CD4-positive, alpha-beta memory T cell (primary cell): ENCODE measurements at regions not wholly inside any gene's neighbourhood (a gene's known extent, or its start where the extent isn't known, plus 50 kb on each side); places are given as distances from the start of the nearest gene placed in this dataset.

Experiments
- CTCF ChIA-PET: fragments of 350-600 bp; sonication (Branson Sonifier 250); formaldehyde crosslinking; loops from one replicate; lab custom pipeline; 2021; ENCODE audit warnings: inconsistent platforms; ENCODE audit not compliant: partially characterized antibody; lab: Charles Lee
- POLR2A ChIA-PET: fragments of 350-600 bp; sonication (Branson Sonifier 250); formaldehyde crosslinking; loops from one replicate; lab custom pipeline; 2021; ENCODE audit not compliant: partially characterized antibody; lab: Charles Lee
- DNase-seq, 5 donors: peaks; one replicate each; pipeline versions ENCODE4 v3.0.0 to v3.0.0-alpha.2; 2020 to 2022; ENCODE audit warnings: mixed read lengths in 1 of 5
- H3K27ac ChIP-seq: one replicate; pipeline ENCODE4 v1.7.0; 2013; ENCODE audit warnings: low read depth, low read length
- H3K27me3 ChIP-seq: 2 replicates; pipeline ENCODE4 v1.7.0; 2013; ENCODE audit warnings: mild to moderate bottlenecking, low read length, moderate library complexity; ENCODE audit not compliant: insufficient read depth
- H3K36me3 ChIP-seq: 2 replicates; pipeline ENCODE4 v1.7.0; 2013; ENCODE audit warnings: mild to moderate bottlenecking, low read length, moderate library complexity; ENCODE audit not compliant: insufficient read depth
- H3K4me1 ChIP-seq: 2 replicates; pipeline ENCODE4 v1.7.0; 2013; ENCODE audit warnings: mild to moderate bottlenecking, low read length, moderate library complexity; ENCODE audit not compliant: insufficient read depth
- H3K4me3 ChIP-seq, 2 donors: one replicate each; pipeline ENCODE4 v1.7.0; 2013; ENCODE audit warnings: low read length in 2 of 2, mild to moderate bottlenecking in 1 of 2
- H3K9me3 ChIP-seq, 2 donors: one replicate each; pipeline ENCODE4 v1.7.0; 2013; ENCODE audit warnings: low read length in 2 of 2, control low read depth in 1 of 2; ENCODE audit not compliant: control insufficient read depth in 1 of 2
- H3K27ac Mint-ChIP-seq, 7 donors: one replicate each; pipeline ENCODE4 v1.8.0; 2020 to 2021; ENCODE audit warnings: mixed read lengths in 7 of 7, mild to moderate bottlenecking in 6 of 7, inconsistent platforms in 3 of 7, moderate library complexity in 3 of 7
- H3K27me3 Mint-ChIP-seq, 2 donors: one replicate each; pipeline ENCODE4 v1.8.0; 2020 to 2021; ENCODE audit warnings: mixed read lengths in 2 of 2
- H3K36me3 Mint-ChIP-seq, 2 donors: one replicate each; pipeline ENCODE4 v1.8.0; 2020 to 2021; ENCODE audit warnings: mixed read lengths in 2 of 2, inconsistent platforms in 1 of 2, mild to moderate bottlenecking in 1 of 2
- H3K4me1 Mint-ChIP-seq, 4 donors: one replicate each; pipeline ENCODE4 v1.8.0; 2020 to 2021; ENCODE audit warnings: mixed read lengths in 4 of 4, mild to moderate bottlenecking in 1 of 4
- H3K4me3 Mint-ChIP-seq, 8 donors: one replicate each; pipeline ENCODE4 v1.8.0; 2020 to 2021; ENCODE audit warnings: mixed read lengths in 8 of 8, mild to moderate bottlenecking in 7 of 8, moderate library complexity in 6 of 8, inconsistent platforms in 3 of 8
- H3K9me3 Mint-ChIP-seq, 8 donors: one replicate each; pipeline ENCODE4 v1.8.0; 2020 to 2021; ENCODE audit warnings: mixed read lengths in 8 of 8, mild to moderate bottlenecking in 5 of 8, inconsistent platforms in 3 of 8, moderate library complexity in 1 of 8
- intact Hi-C: fragments of 100-400 bp; cut with micrococcal nuclease; formaldehyde crosslinking; loops from one replicate; pipeline ENCODE4 v1.15.1; 2023

- Mint-ChIP-seq H3K9me3 (peaks cover 0 to 29% (median 14%) of the 10 kb centered on the region in 8 donors), H3K27me3 (no peaks in the 10 kb centered on the region), H3K36me3 (peaks cover 0 to 1% of the 10 kb centered on the region in 2 donors), H3K27ac (no peak overlapping the region), H3K4me3 (no peak overlapping the region), H3K4me1 (no peaks in the 10 kb centered on the region)
- POLR2A ChIA-PET, result no interaction called here
- Histone ChIP-seq H3K9me3 (no peaks in the 10 kb centered on the region), H3K27ac (no peak overlapping the region), H3K27me3 (no peaks in the 10 kb centered on the region), H3K4me3 (no peak overlapping the region), H3K36me3 (no peaks in the 10 kb centered on the region), H3K4me1 (no peaks in the 10 kb centered on the region)
- CTCF ChIA-PET, result no interaction called here
- no peak for DNase-seq
- intact Hi-C loops, result no loop called here
These were observed 305.4 kb upstream of the IRX2 start for GRCh38 chr5:3056866-3057265.

DNA sequence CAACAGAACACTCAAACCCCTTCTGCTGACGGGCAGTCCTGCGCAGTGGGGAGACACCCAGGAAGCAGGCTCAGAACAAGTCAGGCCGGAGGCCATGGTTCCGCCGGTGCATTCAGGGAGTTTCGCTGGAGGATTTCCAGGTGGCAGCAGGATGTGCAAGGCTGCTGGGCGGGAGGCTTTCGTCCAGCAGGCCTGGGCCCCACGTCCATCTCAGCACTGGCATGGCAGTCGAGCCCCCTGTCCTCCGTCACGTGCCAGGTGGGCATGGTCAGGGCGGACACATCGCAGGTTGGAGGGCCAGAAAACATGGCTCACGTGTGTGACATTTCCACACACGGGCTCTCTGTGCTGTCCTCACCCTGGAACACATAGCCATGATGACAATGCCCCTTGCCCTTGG is 299.9 kb upstream of the IRX2 start:
- Mint-ChIP-seq H3K36me3 (no peaks in the 10 kb centered on the region), H3K27ac (no peak overlapping the region), H3K27me3 (no peaks in the 10 kb centered on the region), H3K9me3 (peaks cover 0 to 16% (median 4%) of the 10 kb centered on the region in 8 donors), H3K4me3 (no peak overlapping the region), H3K4me1 (no peaks in the 10 kb centered on the region)
- Histone ChIP-seq H3K36me3 (no peaks in the 10 kb centered on the region), H3K27me3 (no peaks in the 10 kb centered on the region), H3K27ac (no peak overlapping the region), H3K4me3 (no peak overlapping the region), H3K4me1 (no peaks in the 10 kb centered on the region), H3K9me3 (no peaks in the 10 kb centered on the region)
- no peak for DNase-seq
- intact Hi-C loops, result no loop called here
- CTCF ChIA-PET, result no interaction called here
- POLR2A ChIA-PET, result no interaction called here

GRCh38 chr5:3050863-3051262 is 299.4 kb upstream of the IRX2 start:
- Histone ChIP-seq H3K27me3 (no peaks in the 10 kb centered on the region), H3K9me3 (no peaks in the 10 kb centered on the region), H3K36me3 (no peaks in the 10 kb centered on the region), H3K4me1 (no peaks in the 10 kb centered on the region), H3K4me3 (no peak overlapping the region), H3K27ac (no peak overlapping the region)
- no peak for DNase-seq
- CTCF ChIA-PET, result no interaction called here
- POLR2A ChIA-PET, result no interaction called here
- Mint-ChIP-seq H3K9me3 (peaks cover 0 to 15% (median 4%) of the 10 kb centered on the region in 8 donors), H3K27ac (no peak overlapping the region), H3K4me3 (no peak overlapping the region), H3K27me3 (no peaks in the 10 kb centered on the region), H3K4me1 (no peaks in the 10 kb centered on the region), H3K36me3 (no peaks in the 10 kb centered on the region)
- intact Hi-C loops, result no loop called here

DNA sequence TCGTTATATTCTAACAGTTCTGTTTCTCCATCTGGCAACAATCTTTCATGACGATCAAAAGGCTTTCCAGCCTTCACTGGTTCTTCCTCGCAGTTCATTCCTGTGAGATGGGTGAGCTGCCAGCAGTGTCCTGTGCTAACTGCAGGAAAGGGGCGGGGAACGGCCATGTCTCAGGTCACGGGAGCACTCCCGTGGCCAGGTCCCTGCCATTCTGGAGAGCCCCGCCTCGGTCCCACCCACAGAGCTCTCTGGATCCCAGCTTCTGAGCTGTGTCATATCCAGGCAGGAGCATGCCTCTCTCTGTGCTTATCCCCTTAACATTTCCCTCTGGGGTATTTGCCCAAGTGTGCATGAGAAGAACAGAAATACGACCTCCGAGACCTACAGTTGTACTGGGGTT is 297.8 kb upstream of the IRX2 start:
- Histone ChIP-seq H3K36me3 (no peaks in the 10 kb centered on the region), H3K4me3 (no peak overlapping the region), H3K27me3 (no peaks in the 10 kb centered on the region), H3K9me3 (no peaks in the 10 kb centered on the region), H3K27ac (no peak overlapping the region), H3K4me1 (no peaks in the 10 kb centered on the region)
- no peaks in the 10 kb centered on the region for H3K36me3 Mint-ChIP-seq
- DNase-seq, result no peak
- no peak overlapping the region for H3K4me3 Mint-ChIP-seq
- no peaks in the 10 kb centered on the region for H3K4me1 Mint-ChIP-seq
- CTCF ChIA-PET, result no interaction called here
- peaks cover 0 to 15% (median 4%) of the 10 kb centered on the region in 8 donors for H3K9me3 Mint-ChIP-seq
- intact Hi-C loops, result no loop called here
- H3K27me3 Mint-ChIP-seq, result no peaks in the 10 kb centered on the region
- POLR2A ChIA-PET, result no interaction called here
- H3K27ac Mint-ChIP-seq, result no peak overlapping the region

DNA sequence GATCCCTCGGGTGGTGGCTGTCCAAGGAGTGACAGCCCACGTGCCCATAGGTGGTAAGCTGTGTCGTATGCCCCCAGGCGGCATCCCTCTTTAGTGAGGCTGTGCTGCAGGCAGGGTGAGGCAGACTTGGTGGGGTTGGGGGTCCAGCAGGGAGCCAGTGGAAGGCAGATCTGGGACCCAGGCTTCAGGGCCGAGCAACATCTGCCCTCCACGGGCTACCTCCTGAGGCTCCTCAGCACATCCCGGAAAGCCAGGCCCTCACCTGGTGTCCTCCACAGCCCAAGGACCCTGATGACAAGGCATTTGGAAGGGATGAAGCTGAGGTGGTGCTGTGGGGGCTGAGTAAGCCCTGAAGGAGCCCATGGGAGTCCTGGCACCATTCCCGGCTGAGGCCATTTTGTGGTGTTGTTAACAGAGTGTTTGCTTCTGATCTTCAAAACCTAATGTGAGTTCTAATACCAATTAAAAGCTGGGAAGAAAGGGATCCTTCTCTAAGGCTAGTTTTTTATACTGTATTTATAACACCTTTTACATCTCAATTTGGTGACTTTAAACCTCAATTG is 295.8 kb upstream of the IRX2 start:
- CTCF ChIA-PET, result no interaction called here
- H3K4me1 ChIP-seq, result no peaks in the 10 kb centered on the region
- no peaks in the 10 kb centered on the region for H3K36me3 ChIP-seq
- no peak for DNase-seq
- no peak overlapping the region for H3K4me3 ChIP-seq
- H3K9me3 ChIP-seq, result no peaks in the 10 kb centered on the region
- Mint-ChIP-seq H3K27me3 (no peaks in the 10 kb centered on the region), H3K27ac (no peak overlapping the region), H3K36me3 (peaks cover 0 to 3% of the 10 kb centered on the region in 2 donors), H3K4me3 (no peak overlapping the region), H3K4me1 (no peaks in the 10 kb centered on the region), H3K9me3 (peaks cover 0 to 11% (median 5%) of the 10 kb centered on the region in 8 donors)
- intact Hi-C loops, result no loop called here
- POLR2A ChIA-PET, result no interaction called here
- no peaks in the 10 kb centered on the region for H3K27me3 ChIP-seq
- H3K27ac ChIP-seq, result no peak overlapping the region

GRCh38 chr5:3043600-3043999 is 292.1 kb upstream of the IRX2 start:
- no peak overlapping the region for H3K4me3 ChIP-seq
- Mint-ChIP-seq H3K27ac (no peak overlapping the region), H3K27me3 (no peaks in the 10 kb centered on the region), H3K9me3 (peaks cover 0 to 7% (median 3%) of the 10 kb centered on the region in 8 donors), H3K4me1 (no peaks in the 10 kb centered on the region), H3K36me3 (peaks cover 0 to 3% of the 10 kb centered on the region in 2 donors), H3K4me3 (no peak overlapping the region)
- no peak overlapping the region for H3K27ac ChIP-seq
- no peaks in the 10 kb centered on the region for H3K27me3 ChIP-seq
- ChIA-PET POLR2A (no interaction called here), CTCF (no interaction called here)
- H3K36me3 ChIP-seq, result no peaks in the 10 kb centered on the region
- intact Hi-C loops, result no loop called here
- H3K9me3 ChIP-seq, result no peaks in the 10 kb centered on the region
- no peaks in the 10 kb centered on the region for H3K4me1 ChIP-seq
- DNase-seq, result no peak

DNA sequence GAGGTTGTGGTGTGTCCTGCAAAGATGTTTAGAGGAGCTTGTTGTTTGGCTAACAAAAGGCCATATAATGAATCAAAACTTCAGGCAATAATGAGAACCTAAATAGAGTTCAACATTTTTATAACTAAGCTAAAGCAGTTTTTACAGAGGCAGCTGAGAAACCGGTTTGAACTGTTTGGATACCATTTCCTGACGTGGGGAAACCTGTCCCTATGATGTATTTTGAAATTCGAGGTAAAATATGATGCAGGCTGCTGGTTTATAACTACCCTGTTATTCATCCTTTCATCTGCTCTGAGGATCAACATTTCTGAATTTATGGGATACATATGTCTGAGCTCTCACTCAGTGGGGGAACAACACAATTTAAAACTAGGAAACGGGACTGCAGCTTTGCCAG is 289.5 kb upstream of the IRX2 start:
- Mint-ChIP-seq H3K27me3 (no peaks in the 10 kb centered on the region), H3K4me1 (no peaks in the 10 kb centered on the region), H3K4me3 (no peak overlapping the region), H3K36me3 (peaks cover 0 to 3% of the 10 kb centered on the region in 2 donors), H3K9me3 (peaks cover 0 to 4% (median 3%) of the 10 kb centered on the region in 8 donors), H3K27ac (no peak overlapping the region)
- Histone ChIP-seq H3K9me3 (no peaks in the 10 kb centered on the region), H3K4me1 (no peaks in the 10 kb centered on the region), H3K36me3 (no peaks in the 10 kb centered on the region), H3K27ac (no peak overlapping the region), H3K4me3 (no peak overlapping the region), H3K27me3 (no peaks in the 10 kb centered on the region)
- DNase-seq, result no peak
- intact Hi-C loops, result no loop called here
- POLR2A ChIA-PET, result no interaction called here
- CTCF ChIA-PET, result no interaction called here
